GM10248 (cell line): ENCODE measurements at regions not wholly inside any gene's neighbourhood (a gene's known extent, or its start where the extent isn't known, plus 50 kb on each side); places are given as distances from the start of the nearest gene placed in this dataset.

Experiments used
- CTCF ChIA-PET: fragments of 300-600 bp; sonication (Branson Sonifier 250); formaldehyde crosslinking; extraction: SDS; loops from one replicate; lab custom pipeline; 2021; ENCODE audit warnings: antibody characterized with exemption; lab: Yijun Ruan, JAX
- POLR2A ChIA-PET: fragments of 350-650 bp; sonication (Branson Sonifier 250); formaldehyde crosslinking; extraction: SDS; loops from one replicate; lab custom pipeline; 2020; ENCODE audit warnings: antibody characterized with exemption; lab: Yijun Ruan, JAX
- DNase-seq: peaks from one replicate; pipeline ENCODE4 v3.0.0; 2012; ENCODE audit errors: extremely low spot score
- CTCF ChIP-seq: IDR thresholded peaks from 2 replicates; pipeline ENCODE4 v1.5.1; 2012; ENCODE audit warnings: mild to moderate bottlenecking, low read depth; ENCODE audit errors: extremely low read depth, missing control alignments, control extremely low read depth

- no peak for TF ChIP-seq CTCF
- CTCF ChIA-PET: interaction anchor here (1.1 to 3.1 kb wide), 2 partner anchors 23 to 75 kb away, joined by 3 to 8 read pairs; no protein-coding TSS in a partner anchor
- DNase-seq: no peak
- POLR2A ChIA-PET: no interaction called here
Measured at GRCh38 chr5:58012102-58012501, 447.8 kb downstream of the PLK2 start.

DNA sequence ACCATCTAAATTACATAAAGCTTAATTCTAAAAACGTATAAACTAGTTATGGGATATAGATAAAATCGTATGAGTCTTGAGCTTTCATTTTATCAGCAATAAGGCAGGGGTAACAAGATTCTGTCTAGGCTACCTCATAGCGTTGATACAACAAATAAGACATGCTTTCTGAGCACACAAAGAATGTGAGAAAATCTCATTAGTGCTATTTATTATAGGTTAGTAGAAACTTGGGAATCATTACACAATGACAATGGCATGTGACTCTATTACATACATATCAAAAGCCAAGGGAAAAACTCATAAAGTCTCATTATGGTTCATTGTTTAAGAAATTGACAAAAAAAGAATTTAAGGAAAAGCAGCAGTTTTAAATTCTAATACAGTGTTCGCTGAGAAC lies 448.6 kb downstream of the PLK2 start:
- ChIA-PET POLR2A (no interaction called here), CTCF (interaction anchor here (3.1 kb wide), 1 partner anchor 23 kb away, joined by 8 read pairs; no protein-coding TSS in a partner anchor)
- no peak for TF ChIP-seq CTCF
- no peak for DNase-seq

DNA sequence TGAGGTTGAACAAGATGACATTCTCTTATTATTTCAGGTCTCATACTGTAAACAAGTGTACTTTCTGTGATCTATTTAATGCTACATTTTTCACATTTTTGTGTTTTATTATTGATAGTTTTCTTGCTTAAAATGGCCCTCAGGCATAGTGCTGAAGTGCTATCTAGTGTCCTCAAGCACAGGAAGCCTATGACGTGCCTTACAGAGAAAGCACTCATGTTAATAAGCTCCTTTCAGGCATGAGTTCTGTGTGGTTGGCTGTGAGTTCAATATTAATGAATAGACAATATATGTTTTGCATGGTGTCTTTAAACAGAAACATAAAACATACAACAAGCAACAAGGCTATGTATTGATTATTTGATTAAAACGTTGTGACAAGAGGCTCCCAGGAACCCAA lies 450.1 kb downstream of the PLK2 start:
- TF ChIP-seq CTCF: no peak
- POLR2A ChIA-PET: no interaction called here
- DNase-seq: no peak
- CTCF ChIA-PET: interaction anchor here (1.3 to 1.6 kb wide), 2 partner anchors 11 kb away, joined by 3 to 5 read pairs; no protein-coding TSS in a partner anchor

- CTCF ChIA-PET: no interaction called here
- DNase-seq: no peak
- no peak for TF ChIP-seq CTCF
- POLR2A ChIA-PET: no interaction called here
Measured at GRCh38 chr5:58002323-58002722, 457.6 kb downstream of the PLK2 start.

- CTCF ChIA-PET: no interaction called here
Measured at GRCh38 chr5:57993866-57994265, 466.0 kb downstream of the PLK2 start.

GRCh38 chr5:57989378-57989777 lies 470.5 kb downstream of the PLK2 start:
- no peak for TF ChIP-seq CTCF
- CTCF ChIA-PET: interaction anchor here (2.7 kb wide), 1 partner anchor 22 kb away, joined by 8 read pairs; no protein-coding TSS in a partner anchor
- POLR2A ChIA-PET: no interaction called here
- no peak for DNase-seq

More at GRCh38 chr5:57993866-57994265, 466.0 kb downstream of the PLK2 start:
- POLR2A ChIA-PET: no interaction called here
- TF ChIP-seq CTCF: no peak
- no peak for DNase-seq

DNA sequence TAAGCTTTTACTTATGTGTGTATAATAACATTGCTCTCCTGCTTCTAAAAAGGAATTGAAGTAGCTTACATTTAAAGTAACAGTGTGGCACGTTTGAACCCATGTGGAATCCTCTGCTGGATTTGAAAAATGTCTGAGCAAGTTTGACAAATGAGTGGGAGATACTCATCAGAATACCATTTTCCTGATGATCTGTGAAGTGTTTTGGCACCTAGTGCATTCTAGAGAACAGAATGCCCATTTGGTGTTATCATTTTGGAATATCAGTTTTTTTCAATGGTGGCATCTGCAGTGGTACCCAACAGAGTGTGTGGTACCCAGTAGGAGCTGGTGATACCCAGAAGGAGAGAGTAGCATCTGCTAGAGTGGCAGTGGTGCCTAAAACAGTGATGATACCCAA lies 471.1 kb downstream of the PLK2 start:
- no peak for TF ChIP-seq CTCF
- no peak for DNase-seq
- CTCF ChIA-PET: interaction anchor here (2.7 kb wide), 1 partner anchor 23 kb away, joined by 8 read pairs; no protein-coding TSS in a partner anchor
- POLR2A ChIA-PET: no interaction called here
